ENCODE measurements at regions not wholly inside any gene's neighbourhood (a gene's known extent, or its start where the extent isn't known, plus 50 kb on each side); places are given as distances from the start of the nearest gene placed in this dataset.

GRCh38 chr13:34001389-34001788 is 183.4 kb downstream of the RFC3 start:
- DNase-seq (ENCODE audit: low read depth in 2 of 2): no peak

GRCh38 chr13:34002141-34002540 is 184.2 kb downstream of the RFC3 start:
- no peak for DNase-seq (ENCODE audit: low read depth in 2 of 2)

GRCh38 chr13:34002924-34003323 is 185.0 kb downstream of the RFC3 start:
- no peak for DNase-seq (ENCODE audit: low read depth in 2 of 2)

- no peak for DNase-seq (ENCODE audit: low read depth in 2 of 2)
Observed at GRCh38 chr13:34003656-34004055, 185.7 kb downstream of the RFC3 start.

GRCh38 chr13:34004676-34005075 is 186.7 kb downstream of the RFC3 start:
- DNase-seq (ENCODE audit: low read depth in 2 of 2): no peak

GRCh38 chr13:34006011-34006410 is 188.1 kb downstream of the RFC3 start:
- no peak for DNase-seq (ENCODE audit: low read depth in 2 of 2)

- DNase-seq (ENCODE audit: low read depth in 2 of 2): no peak
Observed at GRCh38 chr13:34011552-34012085, 193.7 kb downstream of the RFC3 start.

- no peak for DNase-seq (ENCODE audit: low read depth in 2 of 2)
Observed at GRCh38 chr13:34012382-34012781, 194.4 kb downstream of the RFC3 start.

GRCh38 chr13:34013061-34013460 is 195.1 kb downstream of the RFC3 start:
- no peak for DNase-seq (ENCODE audit: low read depth in 2 of 2)

GRCh38 chr13:34017231-34017630 is 199.3 kb downstream of the RFC3 start:
- no peak for DNase-seq (ENCODE audit: low read depth in 2 of 2)

- DNase-seq (ENCODE audit: low read depth in 2 of 2): no peak
Observed at GRCh38 chr13:34019870-34020269, 201.9 kb downstream of the RFC3 start.

GRCh38 chr13:34020388-34020787 is 202.4 kb downstream of the RFC3 start:
- no peak for DNase-seq (ENCODE audit: low read depth in 2 of 2)

GRCh38 chr13:34021619-34022018 is 203.7 kb downstream of the RFC3 start:
- no peak for DNase-seq (ENCODE audit: low read depth in 2 of 2)

- DNase-seq (ENCODE audit: low read depth in 2 of 2): no peak
Observed at GRCh38 chr13:34025746-34026145, 207.8 kb downstream of the RFC3 start.

GRCh38 chr13:34026308-34026707 is 208.4 kb downstream of the RFC3 start:
- no peak for DNase-seq (ENCODE audit: low read depth in 2 of 2)

GRCh38 chr13:34028496-34029442 is 210.8 kb downstream of the RFC3 start:
- no peak for DNase-seq (ENCODE audit: low read depth in 2 of 2)

GRCh38 chr13:34030782-34031181 is 212.8 kb downstream of the RFC3 start:
- no peak for DNase-seq (ENCODE audit: low read depth in 2 of 2)

GRCh38 chr13:34031610-34032009 is 213.7 kb downstream of the RFC3 start:
- DNase-seq (ENCODE audit: low read depth in 2 of 2): no peak

- DNase-seq (ENCODE audit: low read depth in 2 of 2): no peak
Observed at GRCh38 chr13:34034411-34034810, 216.5 kb downstream of the RFC3 start.

- no peak for DNase-seq (ENCODE audit: low read depth in 2 of 2)
Observed at GRCh38 chr13:34035178-34035577, 217.2 kb downstream of the RFC3 start.

GRCh38 chr13:34035676-34036325 is 217.9 kb downstream of the RFC3 start:
- DNase-seq (ENCODE audit: low read depth in 2 of 2): no peak

- DNase-seq (ENCODE audit: low read depth in 2 of 2): no peak
Observed at GRCh38 chr13:34037636-34038540, 219.9 kb downstream of the RFC3 start.

Measured in stimulated activated CD4-positive, alpha-beta T cell treated with anti-CD3 and anti-CD28 coated beads, Interleukin-4, amount 100 ng/mL, for 48 hours (primary cell).